H1 (cell line): ENCODE measurements at regions not wholly inside any gene's neighbourhood (a gene's known extent, or its start where the extent isn't known, plus 50 kb on each side); places are given as distances from the start of the nearest gene placed in this dataset.

Experiments used
- CTCF ChIA-PET: fragments of 300-600 bp; sonication (Branson Sonifier 250); formaldehyde crosslinking; loops from one replicate; lab custom pipeline; 2021; ENCODE audit not compliant: partially characterized antibody; lab: Charles Lee
- POLR2A ChIA-PET: fragments of 300-600 bp; sonication (Branson Sonifier 250); formaldehyde crosslinking; loops from one replicate; lab custom pipeline; 2021; ENCODE audit warnings: inconsistent platforms; ENCODE audit not compliant: partially characterized antibody; lab: Charles Lee
- DNase-seq, 2 experiments: peaks; one replicate each; pipeline versions ENCODE4 v3.0.0 to v3.0.0-alpha.2; 2010 to 2022; ENCODE audit warnings: low spot score in 2 of 2, low read depth in 1 of 2, mixed read lengths in 1 of 2
- FAIRE-seq: peaks from 2 replicates; lab custom pipeline; 2011; peaks lifted over from hg19 to GRCh38; lab: Jason Lieb, UNC
- H2AFZ ChIP-seq: 2 replicates; pipeline ENCODE4 v1.8.1; 2012; ENCODE audit warnings: low read length, inconsistent platforms
- H2AK5ac ChIP-seq: 2 replicates; pipeline ENCODE4 v1.6.1; 2013; ENCODE audit warnings: low read depth, low read length
- H2BK120ac ChIP-seq: replicated peaks from 2 replicates; pipeline ENCODE3; 2013; ENCODE audit warnings: low read depth, low read length, inconsistent platforms
- H2BK12ac ChIP-seq: 2 replicates; pipeline ENCODE4 v1.6.1; 2013; ENCODE audit warnings: low read depth, low read length
- H2BK15ac ChIP-seq: 2 replicates; pipeline ENCODE4 v1.6.1; 2013; ENCODE audit warnings: low read length
- H2BK20ac ChIP-seq: 2 replicates; pipeline ENCODE4 v1.6.1; 2013; ENCODE audit warnings: low read length
- H2BK5ac ChIP-seq: 2 replicates; pipeline ENCODE4 v1.6.1; 2013; ENCODE audit warnings: low read depth, low read length
- H3K14ac ChIP-seq: 2 replicates; pipeline ENCODE4 v1.6.1; 2013; ENCODE audit warnings: inconsistent platforms; ENCODE audit not compliant: insufficient read length
- H3K18ac ChIP-seq: 2 replicates; pipeline ENCODE4 v1.6.1; 2013; ENCODE audit warnings: low read length; ENCODE audit errors: extremely low read depth
- H3K23ac ChIP-seq: 2 replicates; pipeline ENCODE4 v1.6.1; 2013; ENCODE audit warnings: inconsistent platforms; ENCODE audit not compliant: insufficient read length
- H3K23me2 ChIP-seq: 2 replicates; pipeline ENCODE4 v1.6.1; 2013; ENCODE audit warnings: low read depth, low read length
- H3K27ac ChIP-seq: 2 replicates; pipeline ENCODE4 v1.6.1; 2011; ENCODE audit warnings: low read depth, low read length, inconsistent platforms
- H3K27me3 ChIP-seq, 4 experiments: replicated peaks in 1 of 4; 1 replicate in 1 of 4; 2 replicates in 3 of 4; pipeline versions ENCODE4 v1.6.1 to v1.8.1; 2011 to 2013; ENCODE audit warnings: low read length in 3 of 4, mild to moderate bottlenecking in 3 of 4, inconsistent platforms in 2 of 4, mixed read lengths in 2 of 4, moderate library complexity in 1 of 4; ENCODE audit not compliant: control insufficient read depth in 3 of 4, insufficient read depth in 3 of 4; ENCODE audit errors: extremely low read depth in 1 of 4
- H3K36me3 ChIP-seq, 4 experiments: 2 replicates each; pipeline versions ENCODE4 v1.6.1 to v1.8.1; 2011 to 2013; ENCODE audit warnings: mild to moderate bottlenecking in 4 of 4, low read length in 3 of 4, moderate library complexity in 2 of 4, control low read depth in 1 of 4, inconsistent platforms in 1 of 4; ENCODE audit not compliant: insufficient read depth in 4 of 4, control insufficient read depth in 2 of 4
- H3K4ac ChIP-seq: replicated peaks from 2 replicates; pipeline ENCODE3; 2013; ENCODE audit warnings: low read length, low read depth, mixed read lengths, inconsistent platforms; ENCODE audit not compliant: insufficient read length
- H3K4me1 ChIP-seq, 4 experiments: replicated peaks in 1 of 4; 1 replicate in 1 of 4; 2 replicates in 3 of 4; pipeline versions ENCODE4 v1.6.1 to v1.8.1; 2011 to 2013; ENCODE audit warnings: low read length in 3 of 4, inconsistent platforms in 2 of 4, mixed read lengths in 1 of 4; ENCODE audit not compliant: insufficient read depth in 4 of 4, control insufficient read depth in 3 of 4
- H3K4me2 ChIP-seq, 2 experiments: 2 replicates each; pipeline versions ENCODE4 v1.6.1 to v1.8.1; 2011 to 2013; ENCODE audit warnings: low read depth in 2 of 2, low read length in 2 of 2, control low read depth in 1 of 2, inconsistent platforms in 1 of 2, mild to moderate bottlenecking in 1 of 2; ENCODE audit not compliant: insufficient read depth in 1 of 2
- H3K4me3 ChIP-seq, 4 experiments: fragments of 200-600, 300-600 bp in 1 of 4; sonication (generic), shearing (Covaris generic), sonication (Bioruptor Twin) in 1 of 4; 2 replicates each; pipeline versions ENCODE4 v1.5.1 to v1.8.1; 2011 to 2016; ENCODE audit warnings: low read length in 4 of 4, low read depth in 3 of 4, control low read depth in 2 of 4, inconsistent platforms in 2 of 4, mild to moderate bottlenecking in 2 of 4, mixed read lengths in 1 of 4, moderate library complexity in 1 of 4; ENCODE audit not compliant: insufficient read depth in 2 of 4; ENCODE audit errors: extremely low read depth in 1 of 4
- H3K56ac ChIP-seq: replicated peaks from 2 replicates; pipeline ENCODE3; 2013; ENCODE audit warnings: low read depth, mild to moderate bottlenecking, mixed read lengths, low read length, inconsistent platforms; ENCODE audit not compliant: insufficient read length
- H3K79me1 ChIP-seq: 2 replicates; pipeline ENCODE4 v1.6.1; 2013; ENCODE audit warnings: low read depth, low read length, control low read depth
- H3K79me2 ChIP-seq, 2 experiments: 2 replicates each; pipeline versions ENCODE4 v1.6.1 to v1.8.1; 2012 to 2013; ENCODE audit warnings: low read length in 2 of 2, mild to moderate bottlenecking in 2 of 2, inconsistent platforms in 1 of 2; ENCODE audit not compliant: insufficient read depth in 2 of 2, control insufficient read depth in 1 of 2
- H3K9ac ChIP-seq, 4 experiments: replicated peaks in 1 of 4; 1 replicate in 1 of 4; 2 replicates in 3 of 4; pipeline versions ENCODE4 v1.6.1 to v1.8.1; 2011 to 2013; ENCODE audit warnings: low read depth in 3 of 4, low read length in 3 of 4, control low read depth in 2 of 4, mild to moderate bottlenecking in 2 of 4, moderate library complexity in 2 of 4, inconsistent platforms in 1 of 4; ENCODE audit errors: extremely low read depth in 1 of 4
- H3K9me3 ChIP-seq, 2 experiments: 2 replicates each; pipeline versions ENCODE4 v1.6.1 to v1.8.1; 2012 to 2013; ENCODE audit warnings: mild to moderate bottlenecking in 2 of 2, moderate library complexity in 2 of 2, control low read depth in 1 of 2, inconsistent platforms in 1 of 2, low read depth in 1 of 2, low read length in 1 of 2, mixed read lengths in 1 of 2; ENCODE audit not compliant: insufficient read depth in 2 of 2
- H4K20me1 ChIP-seq, 2 experiments: replicated peaks in 1 of 2; 2 replicates each; pipeline versions ENCODE3 to v1.8.1; 2011 to 2013; ENCODE audit warnings: inconsistent platforms in 2 of 2, low read length in 2 of 2, mild to moderate bottlenecking in 1 of 2; ENCODE audit not compliant: insufficient read depth in 2 of 2, control insufficient read depth in 1 of 2
- H4K5ac ChIP-seq: 2 replicates; pipeline ENCODE4 v1.6.1; 2013; ENCODE audit warnings: low read length, low read depth, mixed read lengths, inconsistent platforms; ENCODE audit not compliant: insufficient read length
- H4K8ac ChIP-seq: 2 replicates; pipeline ENCODE4 v1.8.0; 2013; ENCODE audit warnings: mild to moderate bottlenecking, moderate library complexity, low read length, inconsistent platforms; ENCODE audit not compliant: insufficient read depth; ENCODE audit errors: extremely low read depth
- H4K91ac ChIP-seq: replicated peaks from 2 replicates; pipeline ENCODE3; 2013; ENCODE audit warnings: low read length, mixed read lengths, inconsistent platforms; ENCODE audit not compliant: insufficient read length
- BRCA1 ChIP-seq: IDR thresholded peaks from 2 replicates; pipeline ENCODE4 v1.6.1; 2012; ENCODE audit warnings: low read depth, low read length, improper control_type of control experiment
- CBX8 ChIP-seq: fragments of 300-800, 300-1000 bp; sonication (generic); IDR thresholded peaks from 2 replicates; pipeline ENCODE4 v1.7.1; 2016; ENCODE audit warnings: low read depth, low read length, borderline replicate concordance
- CEBPB ChIP-seq: IDR thresholded peaks from 2 replicates; pipeline ENCODE4 v1.6.1; 2012; ENCODE audit warnings: low read depth, low read length
- EZH2 ChIP-seq: fragments of 200-600 bp; sonication (generic); IDR thresholded peaks from 2 replicates; pipeline ENCODE4 v1.7.1; 2012; ENCODE audit warnings: low read depth, mild to moderate bottlenecking, moderate library complexity, low read length, inconsistent platforms; ENCODE audit not compliant: severe bottlenecking
- KDM1A ChIP-seq: fragments of 200-600, 300-600 bp; sonication (generic); IDR thresholded peaks from 2 replicates; pipeline ENCODE4 v1.7.1; 2016; ENCODE audit warnings: mild to moderate bottlenecking, low read length, borderline replicate concordance
- KDM4A ChIP-seq: IDR thresholded peaks from one replicate; pipeline ENCODE4 v1.7.1; 2012; ENCODE audit warnings: low read depth, mild to moderate bottlenecking, moderate library complexity, low read length, inconsistent platforms; ENCODE audit not compliant: severe bottlenecking
- SIN3A ChIP-seq, 2 experiments: IDR thresholded peaks in 1 of 2; conservative IDR thresholded peaks in 1 of 2; 2 replicates each; pipeline ENCODE4 v1.6.1; 2011 to 2012; ENCODE audit warnings: low read length in 2 of 2, improper control_type of control experiment in 1 of 2, low read depth in 1 of 2, mild to moderate bottlenecking in 1 of 2
- SIX5 ChIP-seq: IDR thresholded peaks from 2 replicates; pipeline ENCODE4 v1.6.1; 2011; ENCODE audit warnings: mild to moderate bottlenecking, low read depth, low read length
- SP4 ChIP-seq: IDR thresholded peaks from 2 replicates; pipeline ENCODE4 v1.6.1; 2012; ENCODE audit warnings: low read length, inconsistent platforms
- TAF1 ChIP-seq: IDR thresholded peaks from 2 replicates; pipeline ENCODE4 v1.6.1; 2011; ENCODE audit warnings: mild to moderate bottlenecking, low read depth, low read length
- TAF7 ChIP-seq: optimal IDR thresholded peaks from 2 replicates; pipeline ENCODE3; 2011; ENCODE audit warnings: low read depth, mild to moderate bottlenecking, inconsistent platforms, low read length, moderate library complexity, borderline replicate concordance
- YY1 ChIP-seq: IDR thresholded peaks from 2 replicates; pipeline ENCODE4 v1.6.1; 2011; ENCODE audit warnings: low read depth, mild to moderate bottlenecking, low read length
- WGBS, 2 experiments: shearing (Covaris generic) in 1 of 2; methylation state at CpG; one replicate each; pipeline versions ENCODE4 v1.1.6 to v1.1.7; 2013 to 2015; ENCODE audit warnings: low lambda C conversion rate in 2 of 2, mixed read lengths in 2 of 2, inconsistent platforms in 1 of 2, low coverage in 1 of 2, missing lambda C conversion rate in 1 of 2; ENCODE audit not compliant: insufficient replicate concordance in 2 of 2, insufficient coverage in 1 of 2, insufficient read length in 1 of 2; ENCODE audit errors: extremely low coverage in 1 of 2, missing lambda C conversion rate in 1 of 2; 5-methylcytosine and 5-hydroxymethylcytosine counted together
- TF ChIP-seq, protein P1 (sequence below): IDR thresholded peaks from 2 replicates; pipeline ENCODE4 v1.6.1; 2012; ENCODE audit warnings: inconsistent platforms

- Histone ChIP-seq H2BK5ac (no peak overlapping the region), H3K36me3 (no peaks in the 10 kb centered on the region)
- TF ChIP-seq KDM1A (no peak), EZH2 (no peak), BRCA1 (no peak), KDM4A (no peak), CBX8 (no peak), YY1 (no peak), TAF1 (no peak), TAF7 (no peak), CEBPB (no peak), SP4 (no peak), SIN3A (conservative IDR thresholded peaks at IDR 0.05 in 1 of 2, IDR thresholded peaks at IDR 0.05 in 1 of 2; ENCODE audit: low read depth in 1 of 2, low read length in 2 of 2) (no peak), SIX5 (no peak)
- TF ChIP-seq, protein P1, sequence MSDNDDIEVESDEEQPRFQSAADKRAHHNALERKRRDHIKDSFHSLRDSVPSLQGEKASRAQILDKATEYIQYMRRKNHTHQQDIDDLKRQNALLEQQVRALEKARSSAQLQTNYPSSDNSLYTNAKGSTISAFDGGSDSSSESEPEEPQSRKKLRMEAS = no peak
- TF ChIP-seq, all 59 proteins: peak for 0
- 87% methylated on average over 10 of the region's 10 CpGs; no CpG with 5 or more reads in 1 of the 2 experiments for WGBS, 2 experiments
- H3K14ac ChIP-seq = no peak overlapping the region
- ChIA-PET POLR2A (no interaction called here), CTCF (interaction anchor here (0.8 to 1.3 kb wide), 4 partner anchors 18 to 771 kb away, joined by 3 to 5 read pairs (median 4); no protein-coding TSS in a partner anchor)
- no peaks in the 10 kb centered on the region for H3K23me2 ChIP-seq
- no peak overlapping the region for H3K18ac ChIP-seq
- no peak overlapping the region for H2AFZ ChIP-seq
- H3K79me2 ChIP-seq = no peaks in the 10 kb centered on the region
- H4K8ac ChIP-seq = no peak overlapping the region
- no peak overlapping the region for H3K4me2 ChIP-seq
- no peak overlapping the region for H3K56ac ChIP-seq
- H2BK120ac ChIP-seq = no peak overlapping the region
- H2BK20ac ChIP-seq = no peak overlapping the region
- H3K27me3 ChIP-seq = no peaks in the 10 kb centered on the region
- H2AK5ac ChIP-seq = no peak overlapping the region
- no peak overlapping the region for H3K27ac ChIP-seq
- H3K23ac ChIP-seq = no peak overlapping the region
- FAIRE-seq = no peak
- H2BK15ac ChIP-seq = no peak overlapping the region
- H3K9me3 ChIP-seq = no peaks in the 10 kb centered on the region
- DNase-seq = no peak
- no peak overlapping the region for H2BK12ac ChIP-seq
- H3K4ac ChIP-seq = no peak overlapping the region
- H3K79me1 ChIP-seq = no peaks in the 10 kb centered on the region
- peaks cover 0 to 2% (median 0%) of the 10 kb centered on the region in 4 experiments; a peak in 2 of 7 replicates for H3K4me1 ChIP-seq
- H3K4me3 ChIP-seq = no peak overlapping the region
- H4K91ac ChIP-seq = no peak overlapping the region
- no peak overlapping the region for H4K5ac ChIP-seq
- H3K9ac ChIP-seq = no peak overlapping the region
- H4K20me1 ChIP-seq = no peaks in the 10 kb centered on the region
Observed at GRCh38 chr3:5428607-5429516, 241.4 kb downstream of the EDEM1 start.
